Dermis microvascular lymphatic vessel endothelial cell (primary cell): ENCODE measurements at regions not wholly inside any gene's neighbourhood (a gene's known extent, or its start where the extent isn't known, plus 50 kb on each side); places are given as distances from the start of the nearest gene placed in this dataset.
"Not testable (repeated sequence)": the region's sequence is repeated elsewhere in the genome, so short reads cannot be mapped to it uniquely, and the experiment has no call there.

Experiments used
- DNase-seq, 2 donors: peaks; one replicate each; pipeline versions ENCODE4 v3.0.0 to v3.0.0-alpha.2; 2010; ENCODE audit warnings: low read depth in 2 of 2

DNA sequence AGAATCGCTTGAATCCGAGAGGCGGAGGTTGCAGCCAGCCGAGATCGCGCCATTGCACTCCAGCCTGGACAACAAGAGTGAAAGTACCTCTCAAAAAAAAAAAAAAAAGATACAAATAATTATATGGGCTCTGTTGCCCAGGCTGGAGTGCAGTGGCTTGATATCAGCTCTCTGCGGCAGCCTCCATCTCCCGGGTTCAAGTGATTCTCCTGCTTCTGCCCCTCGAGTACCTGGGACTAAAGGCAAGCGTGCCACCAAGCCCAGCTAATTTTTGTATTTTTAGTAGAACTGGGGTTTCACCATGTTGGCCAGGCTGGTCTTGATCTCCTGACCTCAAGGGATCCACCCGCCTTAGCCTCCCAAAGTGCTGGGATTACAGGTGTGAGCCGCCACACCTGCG is 197.8 kb downstream of the ALG10 start:
- DNase-seq, result not testable (repeated sequence)

GRCh38 chr12:34223640-34224039 is 201.3 kb downstream of the ALG10 start:
- no peak for DNase-seq

- not testable (repeated sequence) for DNase-seq
Observed at GRCh38 chr12:34226044-34226443, 203.7 kb downstream of the ALG10 start.

- not testable (repeated sequence) for DNase-seq
Observed at GRCh38 chr12:34228046-34228445, 205.8 kb downstream of the ALG10 start.

GRCh38 chr12:34229033-34229432 is 206.7 kb downstream of the ALG10 start:
- not testable (repeated sequence) for DNase-seq

GRCh38 chr12:34233618-34234017 is 211.3 kb downstream of the ALG10 start:
- DNase-seq, result no peak

- DNase-seq, result no peak
Observed at GRCh38 chr12:34236073-34236472, 213.8 kb downstream of the ALG10 start.

GRCh38 chr12:34244608-34245007 is 222.3 kb downstream of the ALG10 start:
- DNase-seq, result no peak

GRCh38 chr12:34249271-34249670 is 227.0 kb downstream of the ALG10 start:
- DNase-seq, result no peak

GRCh38 chr12:34251879-34252278 is 229.6 kb downstream of the ALG10 start:
- DNase-seq, result not testable (repeated sequence)

- DNase-seq, result no peak
Observed at GRCh38 chr12:34253674-34254073, 231.4 kb downstream of the ALG10 start.

DNA sequence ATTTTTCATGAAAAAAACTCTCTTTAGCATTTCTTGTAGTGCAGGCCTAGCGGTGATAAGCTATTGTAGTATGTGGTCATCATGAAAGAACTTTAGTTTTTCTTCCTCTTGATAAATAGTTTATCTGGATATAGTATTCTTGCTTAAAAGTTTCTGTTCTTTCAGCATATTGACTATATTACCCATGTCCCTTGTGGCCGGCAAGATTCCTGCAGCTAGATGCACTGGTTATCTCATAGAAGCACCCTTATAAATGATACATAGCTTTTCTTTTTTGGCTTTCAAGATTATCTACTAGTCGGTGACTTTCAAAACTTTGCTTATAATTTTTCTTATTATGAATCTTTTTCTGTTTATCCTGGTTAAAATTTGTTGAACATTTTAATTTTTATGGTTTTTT is 234.8 kb downstream of the ALG10 start:
- DNase-seq, result no peak

- not testable (repeated sequence) for DNase-seq
Observed at GRCh38 chr12:34262140-34262539, 239.8 kb downstream of the ALG10 start.

DNA sequence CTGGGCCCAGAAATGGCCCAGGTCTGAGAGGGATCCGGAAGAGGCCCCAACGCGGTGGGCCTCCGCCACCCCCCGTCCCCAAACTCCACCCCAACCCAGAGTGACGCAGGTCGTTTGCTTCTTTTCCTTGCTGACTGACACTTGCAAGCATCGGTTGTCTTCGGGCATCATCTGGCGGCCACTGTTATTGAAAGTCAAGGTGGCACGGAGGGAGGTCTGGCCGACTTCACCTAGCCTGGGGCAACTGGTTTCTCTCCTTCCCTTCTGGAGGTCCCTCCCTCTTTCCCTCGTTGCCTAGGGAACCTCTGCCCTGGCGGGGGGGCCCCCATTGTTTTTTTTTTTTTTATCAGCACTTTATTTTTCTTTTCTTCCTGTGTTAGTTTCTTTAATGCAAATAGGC is 241.8 kb downstream of the ALG10 start:
- no peak for DNase-seq

DNA sequence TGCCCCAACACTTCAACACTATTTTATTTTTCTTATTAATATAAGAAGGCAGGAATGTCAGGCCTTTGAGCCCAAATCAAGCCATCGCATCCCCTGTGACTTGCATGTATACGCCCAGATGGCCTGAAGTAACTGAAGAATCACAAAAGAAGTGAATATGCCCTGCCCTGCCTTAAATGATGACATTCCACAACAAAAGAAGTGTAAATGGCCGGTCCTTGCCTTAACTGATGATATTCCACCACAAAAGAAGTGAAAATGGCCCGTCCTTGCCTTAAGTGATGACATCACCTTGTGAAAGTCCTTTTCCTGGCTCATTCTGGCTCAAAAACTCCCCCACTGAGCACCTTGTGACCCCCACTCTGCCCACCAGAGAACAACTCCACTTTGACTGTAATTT is 251.4 kb downstream of the ALG10 start:
- DNase-seq, result not testable (repeated sequence)

GRCh38 chr12:34275129-34275528 is 252.8 kb downstream of the ALG10 start:
- DNase-seq, result no peak

DNA sequence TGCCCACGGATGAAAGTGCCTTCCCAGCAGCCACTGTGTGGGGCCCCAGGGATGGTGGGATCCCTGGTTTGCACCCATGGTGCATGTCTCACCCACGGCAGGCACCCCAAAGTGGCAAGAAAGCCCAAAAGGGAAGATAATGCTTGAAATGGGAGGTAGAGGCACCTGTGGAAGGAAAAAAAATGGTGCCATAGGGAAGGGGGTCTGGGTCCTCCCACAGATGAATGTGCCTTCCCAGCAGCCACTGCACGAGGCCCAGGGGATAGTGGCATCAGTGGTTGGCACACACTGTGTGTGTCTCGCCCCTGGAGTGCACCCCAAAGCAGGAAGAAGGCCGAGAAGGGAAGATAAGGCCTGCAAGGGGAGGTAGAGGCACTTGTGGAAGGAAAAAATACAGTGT is 264.2 kb downstream of the ALG10 start:
- DNase-seq, result no peak

DNA sequence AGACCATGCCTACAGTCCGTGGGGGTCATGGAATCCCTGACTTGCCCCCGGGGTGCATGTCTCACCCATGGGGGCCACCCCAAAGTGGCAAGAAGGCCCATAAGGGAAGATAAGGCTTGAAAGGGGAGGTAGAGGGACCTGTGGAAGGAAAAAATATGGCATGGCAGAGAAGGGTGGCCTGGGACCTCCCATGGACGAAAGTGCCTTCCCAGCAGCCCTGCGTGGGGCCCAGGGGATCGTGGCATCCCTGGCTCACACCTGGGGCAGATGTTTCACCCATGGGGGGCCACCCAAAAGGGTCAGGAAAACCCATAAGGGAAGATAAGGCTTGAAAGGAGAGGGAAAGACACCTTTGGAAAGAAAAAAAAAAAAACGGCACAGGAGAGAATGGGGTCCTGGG is 264.6 kb downstream of the ALG10 start:
- no peak for DNase-seq

- no peak for DNase-seq
Observed at GRCh38 chr12:34287437-34287836, 265.1 kb downstream of the ALG10 start.

- no peak for DNase-seq
Observed at GRCh38 chr12:34287986-34288962, 266.0 kb downstream of the ALG10 start.

DNA sequence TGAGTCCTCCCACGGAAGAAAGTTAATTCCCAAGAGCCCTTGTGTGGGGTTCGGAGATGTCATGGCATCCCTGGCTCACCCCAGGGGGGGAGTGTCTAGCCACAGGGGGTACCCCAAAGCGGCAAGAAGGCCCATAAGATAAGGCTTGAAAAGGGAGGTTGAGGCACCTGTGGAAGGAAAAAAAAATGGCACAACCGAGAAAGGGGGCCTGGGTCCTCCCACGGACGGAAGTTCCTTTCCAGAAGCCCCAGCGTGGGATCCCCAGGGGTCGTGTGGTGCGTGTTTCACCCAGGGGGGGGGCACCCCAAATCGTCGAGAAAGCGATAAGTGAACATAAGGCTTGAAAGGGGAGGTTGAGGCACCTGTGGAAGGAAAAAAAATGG is 266.7 kb downstream of the ALG10 start:
- DNase-seq, result no peak

GRCh38 chr12:34289431-34290380 is 267.4 kb downstream of the ALG10 start:
- no peak for DNase-seq
